GM18870 (cell line): ENCODE measurements at regions not wholly inside any gene's neighbourhood (a gene's known extent, or its start where the extent isn't known, plus 50 kb on each side); places are given as distances from the start of the nearest gene placed in this dataset.

Source experiments
- ATAC-seq: cut with Tn5 transposase; IDR thresholded peaks from one replicate; pipeline ENCODE4 v1.9.1; 2021; ENCODE audit warnings: moderate library complexity; ENCODE audit not compliant: unreplicated experiment

DNA sequence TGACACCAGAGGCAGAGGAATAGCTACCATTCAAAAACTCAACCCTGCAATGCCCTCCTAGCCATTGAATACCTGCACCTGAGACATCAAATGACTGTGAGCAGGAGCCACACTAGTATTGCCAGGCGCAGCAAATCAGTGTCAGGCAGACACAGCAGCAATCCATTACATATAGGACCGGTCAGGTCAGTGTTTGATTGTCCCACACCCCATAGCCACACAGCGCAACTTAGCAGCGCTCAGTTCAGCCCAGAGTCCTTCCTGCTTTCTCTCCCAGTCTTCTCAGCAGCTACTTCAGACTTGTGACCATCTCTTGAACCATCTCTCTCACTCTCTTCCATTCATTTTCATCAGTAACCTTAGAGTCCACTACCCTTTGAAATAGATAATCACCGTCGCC is 181.6 kb upstream of the GPR12 start:
- no peak for ATAC-seq

- ATAC-seq, result no peak
Observed at GRCh38 chr13:26941345-26942174, 181.0 kb upstream of the GPR12 start.

DNA sequence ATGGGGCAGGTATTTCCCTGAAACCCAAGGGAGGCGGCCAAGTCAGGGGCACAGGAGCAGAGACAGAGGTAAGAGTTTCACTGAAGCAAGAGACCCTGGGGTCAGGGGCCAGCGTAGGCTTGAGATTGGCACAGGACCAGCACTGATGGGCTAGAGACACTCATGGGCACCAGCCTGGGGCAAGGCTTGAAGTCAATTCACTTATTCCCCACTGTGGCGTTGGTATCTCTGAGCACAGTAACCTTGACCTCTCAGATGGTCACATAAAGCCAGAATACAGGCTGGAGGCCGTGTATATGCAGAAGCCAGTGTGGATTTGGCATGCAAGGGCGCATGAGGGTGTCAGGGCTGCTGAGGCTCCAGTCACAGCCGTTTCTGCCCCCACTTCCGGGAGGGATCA is 173.5 kb upstream of the GPR12 start:
- no peak for ATAC-seq

DNA sequence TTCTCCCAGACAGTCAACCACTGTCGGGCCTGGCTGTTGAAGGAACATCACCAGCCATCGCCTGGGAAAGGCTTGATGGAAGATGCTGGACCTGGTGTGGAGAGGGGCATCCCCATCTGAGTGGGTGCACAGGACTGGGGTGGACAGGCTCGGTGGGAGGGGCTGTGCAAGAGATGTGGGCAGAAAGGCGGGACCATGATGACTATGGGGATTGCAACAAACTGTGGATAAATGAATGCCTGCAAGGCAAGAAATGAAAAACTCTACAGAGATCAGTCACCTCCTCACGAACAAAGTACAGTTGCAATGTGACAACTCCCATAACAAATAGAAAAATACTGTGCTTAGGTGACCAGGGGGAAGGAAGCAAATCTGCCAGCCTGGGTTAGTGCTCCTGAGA is 171.9 kb upstream of the GPR12 start:
- ATAC-seq, result no peak

DNA sequence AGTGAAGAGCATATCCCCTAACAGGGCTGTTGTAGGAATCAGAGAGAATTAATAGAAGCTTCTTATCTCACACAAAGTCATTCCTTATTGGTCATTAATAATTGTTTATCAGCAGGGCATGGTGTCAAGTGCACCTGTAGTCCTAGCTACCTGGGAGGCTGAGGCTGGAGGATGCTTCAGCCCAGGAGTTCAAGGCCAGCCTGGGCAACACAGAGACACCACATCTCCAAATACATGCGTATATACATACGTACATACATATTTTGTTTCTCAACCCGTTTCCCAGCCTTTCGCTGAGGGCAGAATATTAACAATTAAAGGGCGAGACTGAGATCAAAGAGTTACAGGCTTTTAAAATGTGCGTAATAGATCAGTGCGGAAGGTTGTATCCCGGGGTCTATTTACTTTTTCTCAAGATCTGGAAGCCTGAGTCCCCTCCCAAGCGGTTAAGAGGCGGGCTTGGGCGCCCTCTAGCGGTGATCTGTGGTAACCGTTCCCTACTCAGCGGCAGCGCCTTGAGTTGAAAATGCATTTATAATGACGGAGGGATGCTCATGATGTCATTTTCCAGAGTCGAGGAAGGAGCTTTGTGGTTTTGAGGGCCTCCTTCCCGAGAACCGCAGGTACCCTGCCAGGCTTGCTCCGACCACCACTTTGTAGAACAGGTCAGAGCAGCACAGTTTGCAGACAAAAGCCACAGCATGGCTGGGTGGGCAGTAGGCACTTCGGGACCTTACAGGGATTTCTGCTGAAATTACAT is 169.6 kb upstream of the GPR12 start:
- no peak for ATAC-seq

DNA sequence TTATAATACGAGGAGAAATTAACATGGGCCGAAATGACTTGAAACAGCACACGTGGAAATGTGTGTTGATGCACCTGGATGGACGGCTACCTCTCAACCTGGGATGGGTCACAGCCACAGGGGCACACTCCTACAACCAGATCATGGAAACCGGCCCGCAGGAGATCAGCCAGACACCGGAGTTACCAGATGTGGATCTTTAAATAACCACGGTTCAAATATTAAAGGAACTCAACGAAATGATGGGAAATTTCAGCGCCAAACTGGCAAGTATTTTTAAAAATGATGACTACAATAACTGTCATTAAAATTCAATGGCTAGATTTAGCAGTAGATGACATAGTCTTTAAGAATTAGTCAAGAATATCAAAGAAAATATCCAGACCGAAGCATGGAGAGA is 166.9 kb upstream of the GPR12 start:
- ATAC-seq, result no peak

DNA sequence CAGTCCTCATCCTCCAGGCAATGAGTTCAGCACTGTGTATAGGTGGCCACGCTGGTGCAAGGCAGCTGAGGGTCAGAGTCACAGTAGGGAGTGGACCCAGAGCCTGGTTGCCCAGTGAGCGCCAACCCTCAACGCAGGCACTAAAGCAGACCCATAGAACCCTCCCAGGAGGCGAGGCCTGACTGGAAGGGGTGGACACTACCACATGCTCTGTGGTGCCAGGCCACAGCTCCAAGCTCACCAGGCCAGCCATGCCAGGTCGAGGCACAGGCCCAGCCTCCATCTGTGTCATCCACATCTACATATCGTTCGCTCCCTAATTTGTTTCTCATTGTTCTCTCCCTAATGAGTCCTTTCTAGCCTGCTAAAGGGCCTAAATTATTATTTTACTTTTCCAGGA is 165.8 kb upstream of the GPR12 start:
- no peak for ATAC-seq

GRCh38 chr13:26923824-26924605 is 163.4 kb upstream of the GPR12 start:
- ATAC-seq, result no peak

GRCh38 chr13:26921918-26922317 is 161.3 kb upstream of the GPR12 start:
- no peak for ATAC-seq

DNA sequence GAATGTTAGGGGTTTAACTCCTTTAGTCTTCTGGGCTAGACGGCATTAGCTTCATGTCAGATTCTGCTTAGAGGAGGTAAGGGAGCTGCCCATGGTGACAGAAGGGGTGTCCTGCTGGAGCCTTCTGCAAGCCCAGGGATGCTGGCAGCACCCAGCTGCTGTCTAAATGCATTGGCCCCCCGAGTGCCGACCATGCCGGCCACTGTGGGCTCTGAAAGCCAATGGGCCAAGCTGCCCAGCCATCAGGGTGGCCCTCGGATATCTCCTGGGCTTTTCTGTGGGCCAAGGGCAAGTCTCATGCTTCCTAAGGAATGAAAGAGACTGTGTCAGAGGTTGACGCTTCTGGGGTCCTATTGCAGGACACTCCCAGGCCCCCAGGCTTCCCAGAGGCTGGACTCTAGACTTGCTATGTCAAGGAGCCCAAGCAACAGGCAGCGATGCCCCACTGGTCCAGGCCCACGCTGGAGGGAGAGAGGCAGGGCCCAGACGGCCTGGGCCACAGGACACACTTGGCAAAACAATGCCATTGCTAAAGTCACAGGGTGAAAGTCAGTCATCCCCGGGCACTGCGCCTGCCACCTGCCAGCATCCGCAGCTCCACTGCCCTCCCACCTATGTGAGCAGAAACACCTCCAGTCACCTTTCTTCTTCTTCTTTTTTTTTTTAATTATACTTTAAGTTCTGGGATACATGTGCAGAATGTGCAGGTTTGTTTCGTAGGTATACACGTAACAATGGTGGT is 160.2 kb upstream of the GPR12 start:
- ATAC-seq, result no peak

- no peak for ATAC-seq
Observed at GRCh38 chr13:26919732-26920131, 159.1 kb upstream of the GPR12 start.

- ATAC-seq, result no peak
Observed at GRCh38 chr13:26919311-26919710, 158.7 kb upstream of the GPR12 start.

- peak; percentile 68 for ATAC-seq
Observed at GRCh38 chr13:26914624-26915023, 154.0 kb upstream of the GPR12 start.

DNA sequence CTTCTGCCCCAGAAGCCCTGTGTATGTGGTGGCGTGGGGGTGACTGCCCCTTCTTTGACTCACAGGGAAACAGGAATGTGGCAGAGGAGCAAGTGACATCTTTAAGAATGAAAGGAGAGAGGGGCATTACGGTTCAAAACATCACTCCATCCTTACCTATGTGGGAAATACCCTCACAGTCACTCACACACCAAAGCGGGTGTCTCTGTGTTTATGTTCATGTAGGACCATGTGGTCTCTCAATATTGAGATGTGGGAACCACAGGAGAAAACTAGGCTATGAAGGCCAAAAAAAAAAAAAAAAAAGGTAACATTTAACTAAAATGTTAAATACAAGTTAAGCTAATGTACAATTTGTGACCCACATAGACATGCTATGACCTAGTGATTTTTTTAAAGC is 153.6 kb upstream of the GPR12 start:
- ATAC-seq, result no peak

DNA sequence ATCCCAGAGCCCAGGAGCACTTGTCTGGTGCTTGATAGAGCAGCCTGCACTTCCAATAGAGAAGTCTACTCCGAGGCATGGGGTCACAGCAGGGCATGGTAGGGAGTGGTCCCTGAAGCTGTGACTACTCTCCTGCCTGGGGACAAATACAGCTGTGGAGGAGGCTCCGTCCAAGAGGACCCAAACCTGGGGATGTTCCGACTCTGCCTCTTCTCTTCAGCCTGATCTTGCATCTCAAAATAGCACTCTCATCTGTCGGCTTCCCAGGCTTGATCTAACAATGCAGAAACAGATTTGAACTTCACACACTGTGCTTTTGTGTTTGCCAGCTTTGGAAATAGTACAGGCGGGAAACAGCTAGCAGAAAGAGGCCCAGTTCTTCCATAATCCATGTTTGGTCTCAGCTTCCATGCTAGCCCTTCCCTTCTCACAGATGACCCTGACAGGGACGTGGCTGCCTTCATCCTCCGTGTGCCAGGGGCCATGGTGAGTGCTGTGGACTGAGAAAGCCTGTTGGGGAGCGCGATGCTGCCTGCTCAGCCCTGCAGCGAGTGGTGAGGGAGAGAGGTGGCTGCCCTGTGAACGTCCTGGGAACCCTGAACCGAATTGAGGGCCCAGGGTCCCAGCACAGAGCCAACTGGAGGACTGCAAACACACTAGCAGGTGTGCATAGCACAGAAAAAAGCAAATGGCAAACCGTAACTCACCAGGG is 150.3 kb upstream of the GPR12 start:
- ATAC-seq, result no peak

DNA sequence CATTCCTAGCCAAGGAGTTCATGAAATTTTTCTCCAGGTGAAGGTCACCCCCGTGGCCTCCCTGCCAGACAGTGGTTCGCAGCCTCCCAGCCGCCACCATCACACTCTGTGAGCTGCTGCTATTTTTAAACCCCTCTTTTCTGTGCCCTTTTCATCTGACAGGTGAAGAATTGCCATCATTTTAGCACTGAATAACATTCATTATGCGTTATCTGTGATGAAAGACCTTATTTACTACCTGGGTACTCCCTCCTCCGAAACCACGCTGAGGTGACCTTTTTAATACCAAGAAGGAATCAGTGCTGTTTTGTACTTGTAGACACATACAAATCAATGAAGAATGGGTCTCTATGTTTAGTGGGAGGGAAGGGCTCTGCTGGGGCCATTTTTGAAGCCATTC is 148.9 kb upstream of the GPR12 start:
- ATAC-seq, result no peak

GRCh38 chr13:26908126-26908525 is 147.5 kb upstream of the GPR12 start:
- no peak for ATAC-seq

- no peak for ATAC-seq
Observed at GRCh38 chr13:26899202-26899601, 138.6 kb upstream of the GPR12 start.

DNA sequence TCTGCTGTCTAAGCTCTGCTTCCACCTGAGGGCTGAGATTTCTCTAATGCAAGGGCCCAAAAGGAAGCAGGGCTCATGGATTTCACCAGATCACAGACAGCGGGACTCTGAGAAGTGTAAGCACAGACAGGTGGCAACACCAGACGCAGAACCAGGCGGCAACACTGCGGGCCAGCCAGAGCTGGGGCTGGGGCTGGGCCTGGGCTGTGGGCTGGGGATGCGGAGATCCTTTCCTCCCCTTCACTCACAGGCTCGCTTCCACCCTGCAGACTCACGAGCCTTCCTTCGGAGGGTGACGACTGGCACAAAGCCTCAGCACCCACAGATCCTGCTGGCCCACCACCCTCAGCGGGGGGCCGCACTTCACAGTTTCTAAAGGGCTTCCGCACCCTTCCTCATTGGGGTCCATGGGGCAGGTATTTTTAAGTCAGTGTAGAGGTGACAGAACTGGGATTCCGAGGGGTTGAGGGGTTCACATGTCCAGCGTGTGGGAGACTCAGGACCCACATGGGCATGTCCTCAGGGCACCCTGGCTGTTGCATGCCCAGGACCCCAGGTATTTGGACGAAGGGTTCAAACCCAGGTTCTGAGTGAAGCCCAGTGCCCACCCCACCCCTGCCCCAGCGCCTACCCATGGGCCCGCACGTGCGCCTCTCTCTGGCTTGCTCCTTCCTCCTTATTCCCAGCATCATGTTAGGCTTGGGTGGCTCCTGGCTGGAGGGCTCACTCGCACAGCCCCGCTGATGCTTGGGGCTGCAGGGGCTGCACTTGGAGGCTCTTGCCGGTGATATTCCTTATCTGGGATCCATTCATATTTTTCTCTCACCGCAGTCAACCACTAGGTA is 137.3 kb upstream of the GPR12 start:
- no peak for ATAC-seq
